Fibroblast of villous mesenchyme (primary cell): ENCODE measurements at regions not wholly inside any gene's neighbourhood (a gene's known extent, or its start where the extent isn't known, plus 50 kb on each side); places are given as distances from the start of the nearest gene placed in this dataset.

Source experiments
- DNase-seq: peaks from one replicate; pipeline ENCODE4 v3.0.0-alpha.2; 2010; ENCODE audit warnings: low read depth
- H3K4me3 ChIP-seq: 2 replicates; pipeline ENCODE4 v1.5.1; 2011; ENCODE audit warnings: low read depth, mild to moderate bottlenecking, low read length
- CTCF ChIP-seq: IDR thresholded peaks from 2 replicates; pipeline ENCODE4 v1.5.1; 2012; ENCODE audit warnings: low read depth, mild to moderate bottlenecking, low read length; ENCODE audit not compliant: insufficient read depth

DNA sequence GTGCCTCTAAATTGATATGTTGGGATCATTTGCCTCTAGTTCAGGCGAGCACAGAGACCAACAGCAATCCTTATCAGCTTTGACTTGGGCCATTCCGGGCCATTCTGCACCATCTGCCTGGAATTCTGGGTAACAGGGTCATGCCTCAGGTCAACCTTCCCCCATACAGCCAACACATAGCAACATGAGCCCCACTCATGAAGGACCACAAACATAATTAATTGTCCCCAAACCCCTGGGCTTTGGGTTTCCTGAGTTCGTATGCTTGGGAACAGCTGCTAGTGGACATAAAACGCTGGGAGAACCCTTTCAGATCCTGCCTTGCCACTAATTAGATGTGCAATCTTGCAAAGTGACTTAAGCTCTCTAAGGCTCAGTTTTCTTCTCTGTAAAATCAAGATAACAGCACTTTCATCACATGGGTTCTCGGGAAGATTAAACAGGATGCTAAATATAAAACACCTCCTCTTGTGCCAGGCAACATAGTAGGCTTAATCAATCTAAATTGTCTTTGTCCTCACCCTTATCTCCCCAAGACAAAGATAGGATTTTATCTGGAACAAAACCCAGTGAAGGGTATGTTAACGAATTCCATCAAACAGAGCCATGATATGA, 426.5 kb downstream of the CD83 start:
- no peak for DNase-seq
- H3K4me3 ChIP-seq: no peak overlapping the region
- TF ChIP-seq CTCF: no peak

- no peak for DNase-seq
These were observed 427.1 kb downstream of the CD83 start for GRCh38 chr6:14544666-14545065.

GRCh38 chr6:14545496-14545895, 427.9 kb downstream of the CD83 start:
- DNase-seq: no peak
- TF ChIP-seq CTCF: no peak
- no peak overlapping the region for H3K4me3 ChIP-seq

More at GRCh38 chr6:14544666-14545065, 427.1 kb downstream of the CD83 start:
- H3K4me3 ChIP-seq: no peak overlapping the region
- no peak for TF ChIP-seq CTCF

DNA sequence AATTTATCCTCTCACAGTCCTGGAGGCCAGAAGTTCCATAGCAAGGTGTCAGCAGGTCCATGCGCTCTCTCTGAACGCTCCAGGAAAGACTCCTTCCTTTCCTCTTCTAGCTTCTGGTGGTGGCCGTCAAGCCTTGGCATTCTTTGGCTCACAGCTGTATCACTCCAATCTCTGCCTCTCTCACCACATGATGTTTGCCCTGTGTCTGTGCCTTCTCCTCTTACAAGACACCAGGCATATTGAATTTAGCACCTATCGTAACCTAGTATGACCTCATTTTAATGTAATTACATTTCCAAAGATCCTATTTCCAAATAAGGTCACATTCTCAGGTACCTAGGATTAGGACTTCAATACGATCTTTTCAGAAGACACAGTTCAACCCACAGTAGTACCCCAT, 428.5 kb downstream of the CD83 start:
- no peak for TF ChIP-seq CTCF
- H3K4me3 ChIP-seq: no peak overlapping the region
- DNase-seq: no peak

- TF ChIP-seq CTCF: no peak
- DNase-seq: no peak
- no peak overlapping the region for H3K4me3 ChIP-seq
These were observed 429.9 kb downstream of the CD83 start for GRCh38 chr6:14547284-14547998.

DNA sequence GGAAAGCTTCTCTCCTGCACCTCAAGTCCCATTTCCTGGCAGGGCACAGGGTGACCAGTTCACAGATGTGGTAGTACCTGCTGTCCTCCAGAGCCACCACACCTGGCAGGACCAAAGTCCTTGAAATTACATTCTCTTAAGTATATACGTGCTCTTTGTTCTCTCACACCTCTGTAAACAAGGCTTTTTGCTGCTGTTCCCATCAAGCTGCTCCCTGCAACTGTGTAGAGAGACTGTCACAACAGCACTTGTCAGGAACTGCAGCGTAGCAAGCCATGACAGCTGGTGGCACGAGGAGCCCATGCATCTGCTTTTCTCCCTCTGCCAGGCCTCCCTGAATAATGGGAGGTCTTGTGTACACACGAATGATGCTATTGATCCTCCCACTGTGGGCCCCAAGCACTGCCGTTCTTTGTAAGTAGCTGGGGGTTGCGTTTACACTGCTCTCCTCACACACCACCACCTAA, 431.8 kb downstream of the CD83 start:
- TF ChIP-seq CTCF: no peak
- no peak overlapping the region for H3K4me3 ChIP-seq
- no peak for DNase-seq
